ENCODE measurements at regions not wholly inside any gene's neighbourhood (a gene's known extent, or its start where the extent isn't known, plus 50 kb on each side); places are given as distances from the start of the nearest gene placed in this dataset.

- DNase-seq = no peak
Observed at GRCh38 chr1:56416495-56416894, 162.9 kb downstream of the PLPP3 start.

GRCh38 chr1:56415720-56416119 is 163.6 kb downstream of the PLPP3 start:
- no peak for DNase-seq

GRCh38 chr1:56415258-56415657 is 164.1 kb downstream of the PLPP3 start:
- no peak for DNase-seq

GRCh38 chr1:56414728-56415224 is 164.6 kb downstream of the PLPP3 start:
- no peak for DNase-seq

- no peak for DNase-seq
Observed at GRCh38 chr1:56413671-56414199, 165.6 kb downstream of the PLPP3 start.

- DNase-seq = no peak
Observed at GRCh38 chr1:56411484-56412180, 167.7 kb downstream of the PLPP3 start.

- no peak for DNase-seq
Observed at GRCh38 chr1:56411021-56411420, 168.3 kb downstream of the PLPP3 start.

- DNase-seq = no peak
Observed at GRCh38 chr1:56410405-56410804, 169.0 kb downstream of the PLPP3 start.

GRCh38 chr1:56409112-56409691 is 170.2 kb downstream of the PLPP3 start:
- no peak for DNase-seq

- DNase-seq = no peak
Observed at GRCh38 chr1:56406821-56407220, 172.5 kb downstream of the PLPP3 start.

GRCh38 chr1:56404561-56405030 is 174.8 kb downstream of the PLPP3 start:
- DNase-seq = no peak

GRCh38 chr1:56404066-56404465 is 175.3 kb downstream of the PLPP3 start:
- DNase-seq = no peak

- no peak for DNase-seq
Observed at GRCh38 chr1:56403321-56403720, 176.0 kb downstream of the PLPP3 start.

- DNase-seq = no peak
Observed at GRCh38 chr1:56401191-56401590, 178.2 kb downstream of the PLPP3 start.

GRCh38 chr1:56400526-56400925 is 178.8 kb downstream of the PLPP3 start:
- DNase-seq = no peak

GRCh38 chr1:56399795-56400194 is 179.6 kb downstream of the PLPP3 start:
- no peak for DNase-seq

- DNase-seq = no peak
Observed at GRCh38 chr1:56399326-56399725, 180.0 kb downstream of the PLPP3 start.

GRCh38 chr1:56397811-56398231 is 181.5 kb downstream of the PLPP3 start:
- DNase-seq = no peak

- no peak for DNase-seq
Observed at GRCh38 chr1:56397409-56397808, 182.0 kb downstream of the PLPP3 start.

- no peak for DNase-seq
Observed at GRCh38 chr1:56396581-56396980, 182.8 kb downstream of the PLPP3 start.

- no peak for DNase-seq
Observed at GRCh38 chr1:56395776-56396175, 183.6 kb downstream of the PLPP3 start.

GRCh38 chr1:56394298-56394697 is 185.1 kb downstream of the PLPP3 start:
- DNase-seq = peak in 1 of 2 experiments; percentile 14

GRCh38 chr1:56390934-56391731 is 188.2 kb downstream of the PLPP3 start:
- DNase-seq = no peak
